ENCODE measurements at regions not wholly inside any gene's neighbourhood (a gene's known extent, or its start where the extent isn't known, plus 50 kb on each side); places are given as distances from the start of the nearest gene placed in this dataset.

DNA sequence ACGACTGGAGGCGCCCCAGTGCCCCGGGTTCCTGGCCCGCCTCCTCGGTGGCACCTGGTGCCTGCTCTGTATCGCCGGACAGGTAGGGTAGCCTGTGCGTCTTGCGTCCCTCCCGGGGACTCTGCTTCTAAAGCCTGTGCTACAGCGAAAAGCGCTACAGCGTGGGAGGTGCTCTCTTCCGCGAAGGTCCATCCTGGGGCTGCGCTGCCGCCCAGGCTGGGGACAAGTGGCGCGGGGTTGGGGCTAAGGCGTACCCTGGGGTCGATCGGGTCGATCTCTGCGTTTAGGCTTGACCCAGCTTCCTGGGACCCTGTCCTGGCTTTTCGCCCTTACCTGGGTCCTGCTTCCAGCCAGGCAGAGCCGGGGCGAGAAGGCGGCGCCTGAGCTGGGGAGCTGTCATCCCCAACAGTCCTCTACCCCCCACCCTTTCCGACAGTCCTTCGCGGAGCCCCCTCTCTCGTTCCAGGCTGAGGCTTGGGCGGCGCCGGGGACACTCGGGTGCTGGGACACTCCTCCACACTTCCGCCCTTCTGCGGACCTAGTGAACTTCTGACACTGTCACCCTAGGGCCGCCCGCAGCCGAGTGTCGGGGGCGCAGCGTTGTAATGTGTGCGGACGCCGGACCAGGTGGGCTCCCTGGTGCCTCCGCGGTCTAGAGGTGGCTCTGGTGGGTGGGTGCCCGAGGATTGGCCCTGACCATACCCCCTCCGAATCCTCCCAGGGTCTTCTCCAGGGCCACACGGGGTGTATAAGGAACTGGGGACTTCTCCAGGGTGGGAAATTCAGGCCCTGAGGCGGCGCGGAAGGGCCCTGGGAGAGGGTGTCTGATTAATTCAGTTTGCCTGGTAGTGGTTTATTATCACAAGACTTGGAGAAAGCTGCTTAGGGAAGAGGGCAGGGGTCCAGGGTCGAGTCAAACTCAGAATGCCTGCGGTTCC lies 328.2 kb downstream of the SH3GL2 start:
- TF ChIP-seq, protein P1, sequence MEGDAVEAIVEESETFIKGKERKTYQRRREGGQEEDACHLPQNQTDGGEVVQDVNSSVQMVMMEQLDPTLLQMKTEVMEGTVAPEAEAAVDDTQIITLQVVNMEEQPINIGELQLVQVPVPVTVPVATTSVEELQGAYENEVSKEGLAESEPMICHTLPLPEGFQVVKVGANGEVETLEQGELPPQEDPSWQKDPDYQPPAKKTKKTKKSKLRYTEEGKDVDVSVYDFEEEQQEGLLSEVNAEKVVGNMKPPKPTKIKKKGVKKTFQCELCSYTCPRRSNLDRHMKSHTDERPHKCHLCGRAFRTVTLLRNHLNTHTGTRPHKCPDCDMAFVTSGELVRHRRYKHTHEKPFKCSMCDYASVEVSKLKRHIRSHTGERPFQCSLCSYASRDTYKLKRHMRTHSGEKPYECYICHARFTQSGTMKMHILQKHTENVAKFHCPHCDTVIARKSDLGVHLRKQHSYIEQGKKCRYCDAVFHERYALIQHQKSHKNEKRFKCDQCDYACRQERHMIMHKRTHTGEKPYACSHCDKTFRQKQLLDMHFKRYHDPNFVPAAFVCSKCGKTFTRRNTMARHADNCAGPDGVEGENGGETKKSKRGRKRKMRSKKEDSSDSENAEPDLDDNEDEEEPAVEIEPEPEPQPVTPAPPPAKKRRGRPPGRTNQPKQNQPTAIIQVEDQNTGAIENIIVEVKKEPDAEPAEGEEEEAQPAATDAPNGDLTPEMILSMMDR (IDR thresholded peaks at IDR 0.05; ENCODE audit: insufficient read depth, missing control alignments): no peak
- DNase-seq (ENCODE audit: insufficient read length, low spot score) (no peak), FAIRE-seq (no peak)

DNA sequence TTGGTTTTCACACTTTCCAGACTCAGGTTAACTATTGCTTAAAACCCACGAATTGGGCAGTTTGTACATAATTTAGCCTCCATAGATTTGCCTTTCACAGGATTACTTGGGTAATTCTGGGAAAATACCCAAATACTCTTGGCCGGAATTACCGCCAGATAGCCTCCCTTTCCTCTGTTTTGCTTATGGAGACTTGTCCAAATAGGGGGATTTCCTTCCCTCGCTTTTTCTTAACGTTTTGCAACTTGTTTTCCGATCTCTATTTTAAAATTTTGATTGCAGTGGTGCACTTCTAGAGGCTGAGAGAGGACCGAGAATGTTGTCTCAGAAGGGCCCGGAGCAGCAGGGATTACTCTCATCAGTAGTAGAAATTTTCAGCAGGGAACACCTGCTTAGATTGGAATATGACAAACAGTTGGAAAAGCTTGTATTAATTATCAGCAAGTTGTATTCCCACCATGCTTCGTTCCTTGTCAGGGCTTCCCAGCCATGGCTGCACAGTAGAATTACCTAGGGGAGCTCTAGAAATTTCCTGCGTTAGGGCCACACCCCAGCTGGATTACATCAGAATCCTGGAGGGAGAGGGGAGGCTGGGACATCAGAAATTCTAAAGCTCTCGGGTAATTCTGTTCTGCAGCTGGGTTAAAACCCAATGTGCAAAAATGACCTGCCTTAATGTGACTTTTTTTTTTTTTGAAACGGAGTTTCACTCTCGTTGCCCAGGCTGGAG lies 329.1 kb downstream of the SH3GL2 start:
- DNase-seq (ENCODE audit: insufficient read length, low spot score) (no peak), FAIRE-seq (no peak)
- TF ChIP-seq, protein P1 (IDR thresholded peaks at IDR 0.05; ENCODE audit: insufficient read depth, missing control alignments): no peak

DNA sequence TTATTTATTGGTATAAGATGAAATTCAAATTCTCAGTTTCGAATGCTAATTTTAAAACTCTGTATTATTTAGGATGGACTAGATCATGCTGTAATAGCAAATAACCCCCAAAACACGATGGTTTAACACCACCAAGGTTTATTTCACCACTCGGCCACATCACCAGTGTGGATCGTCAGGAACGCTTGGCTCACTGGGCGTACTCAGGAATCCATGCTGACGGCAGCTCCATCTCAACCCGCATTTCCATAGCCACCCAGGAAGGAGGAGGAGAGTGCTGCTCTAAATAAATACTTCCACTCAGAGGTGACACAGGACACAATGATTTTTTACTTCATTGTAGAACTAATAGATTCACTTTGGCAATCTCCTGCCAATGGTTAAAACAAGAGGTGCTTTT lies 347.4 kb downstream of the SH3GL2 start:
- no peak for FAIRE-seq
- no peak for DNase-seq (ENCODE audit: insufficient read length, low spot score)
- TF ChIP-seq, protein P1 (IDR thresholded peaks at IDR 0.05; ENCODE audit: insufficient read depth, missing control alignments): no peak

DNA sequence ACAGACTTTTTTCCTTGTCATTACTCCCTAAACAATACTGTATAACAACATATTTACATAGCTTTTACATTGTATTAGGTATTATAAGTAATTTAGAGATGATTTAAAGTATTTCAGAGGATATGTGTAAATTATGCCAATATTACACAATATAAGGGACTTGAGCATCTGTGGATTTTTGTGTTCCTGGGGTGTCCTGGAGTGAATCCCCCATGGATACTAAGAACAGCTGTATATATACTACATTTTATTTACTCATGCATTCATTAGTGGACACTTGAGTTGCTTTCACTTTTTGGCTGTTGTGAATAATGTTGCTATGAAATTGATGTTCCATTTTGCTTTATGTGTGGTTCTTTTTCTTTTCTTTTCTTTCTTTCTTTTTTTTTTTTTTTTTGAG lies 348.8 kb downstream of the SH3GL2 start:
- DNase-seq (ENCODE audit: insufficient read length, low spot score) (no peak), FAIRE-seq (no peak)
- TF ChIP-seq, protein P1 (IDR thresholded peaks at IDR 0.05; ENCODE audit: insufficient read depth, missing control alignments): no peak

DNA sequence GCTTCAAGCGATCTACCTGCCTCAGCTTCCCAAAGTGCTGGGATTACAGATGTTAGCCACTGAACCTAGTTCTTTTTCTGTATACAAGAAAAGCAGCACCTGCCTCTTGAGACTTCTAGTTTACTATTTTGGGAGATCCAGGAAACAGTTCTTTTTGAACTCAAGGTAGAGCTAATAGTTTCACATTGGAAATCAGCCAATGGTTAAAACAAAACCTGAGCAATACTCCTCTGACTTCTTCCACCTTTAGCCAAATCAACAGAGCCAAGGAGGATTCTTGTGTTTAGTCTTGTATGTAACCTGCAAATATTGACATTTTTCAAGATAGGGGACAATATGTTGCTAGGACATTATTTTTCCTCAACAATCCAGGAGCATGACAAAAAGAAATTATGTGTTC lies 349.4 kb downstream of the SH3GL2 start:
- TF ChIP-seq, protein P1 (IDR thresholded peaks at IDR 0.05; ENCODE audit: insufficient read depth, missing control alignments): no peak
- no peak for FAIRE-seq
- DNase-seq (ENCODE audit: insufficient read length, low spot score): no peak

DNA sequence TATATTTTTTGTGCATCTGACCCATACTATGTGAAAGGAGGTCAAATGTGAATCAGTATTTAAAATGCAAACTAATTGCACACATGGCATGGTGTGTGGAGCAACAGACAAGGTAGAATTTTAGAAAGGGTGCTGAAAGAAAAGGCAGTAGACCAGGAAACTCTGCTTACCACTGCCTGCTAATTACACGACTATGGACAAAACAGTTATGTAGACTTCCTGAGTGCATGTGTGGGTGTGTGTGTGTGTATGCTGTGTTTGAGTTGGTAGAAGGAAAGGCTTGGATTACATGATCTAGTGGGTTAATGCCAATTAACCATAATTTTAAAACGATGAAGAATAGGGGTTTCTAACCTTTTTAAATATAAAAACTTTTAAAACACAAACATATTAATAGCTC lies 349.9 kb downstream of the SH3GL2 start:
- DNase-seq (ENCODE audit: insufficient read length, low spot score): no peak
- TF ChIP-seq, protein P1 (IDR thresholded peaks at IDR 0.05; ENCODE audit: insufficient read depth, missing control alignments): no peak
- no peak for FAIRE-seq

All from D721Med (cell line).